ENCODE measurements at regions not wholly inside any gene's neighbourhood (a gene's known extent, or its start where the extent isn't known, plus 50 kb on each side); places are given as distances from the start of the nearest gene placed in this dataset.
"Not testable (repeated sequence)": the region's sequence is repeated elsewhere in the genome, so short reads cannot be mapped to it uniquely, and the experiment has no call there.

- no peak for DNase-seq (ENCODE audit: low read depth)
Observed at GRCh38 chr5:17828681-17829080, 194.4 kb downstream of the TAF11L14 start.

GRCh38 chr5:17829456-17829855 lies 195.2 kb downstream of the TAF11L14 start:
- no peak for DNase-seq (ENCODE audit: low read depth)

GRCh38 chr5:17831279-17831678 lies 197.0 kb downstream of the TAF11L14 start:
- no peak for DNase-seq (ENCODE audit: low read depth)

GRCh38 chr5:17832949-17833745 lies 198.9 kb downstream of the TAF11L14 start:
- DNase-seq (ENCODE audit: low read depth): no peak

GRCh38 chr5:17837757-17838156 lies 203.5 kb downstream of the TAF11L14 start:
- DNase-seq (ENCODE audit: low read depth): no peak

- DNase-seq (ENCODE audit: low read depth): no peak
Observed at GRCh38 chr5:17838469-17838868, 204.2 kb downstream of the TAF11L14 start.

- DNase-seq (ENCODE audit: low read depth): no peak
Observed at GRCh38 chr5:17839848-17840247, 205.6 kb downstream of the TAF11L14 start.

- no peak for DNase-seq (ENCODE audit: low read depth)
Observed at GRCh38 chr5:17846496-17846895, 212.2 kb downstream of the TAF11L14 start.

GRCh38 chr5:17847286-17847685 lies 213.0 kb downstream of the TAF11L14 start:
- no peak for DNase-seq (ENCODE audit: low read depth)

- no peak for DNase-seq (ENCODE audit: low read depth)
Observed at GRCh38 chr5:17852111-17852510, 217.9 kb downstream of the TAF11L14 start.

GRCh38 chr5:17852740-17853139 lies 218.5 kb downstream of the TAF11L14 start:
- DNase-seq (ENCODE audit: low read depth): no peak

- no peak for DNase-seq (ENCODE audit: low read depth)
Observed at GRCh38 chr5:17854901-17855300, 220.6 kb downstream of the TAF11L14 start.

- no peak for DNase-seq (ENCODE audit: low read depth)
Observed at GRCh38 chr5:17860660-17861315, 226.5 kb downstream of the TAF11L14 start.

GRCh38 chr5:17864903-17865302 lies 230.6 kb downstream of the TAF11L14 start:
- DNase-seq (ENCODE audit: low read depth): not testable (repeated sequence)

- not testable (repeated sequence) for DNase-seq (ENCODE audit: low read depth)
Observed at GRCh38 chr5:17865966-17866365, 231.7 kb downstream of the TAF11L14 start.

- DNase-seq (ENCODE audit: low read depth): no peak
Observed at GRCh38 chr5:17872204-17872603, 237.9 kb downstream of the TAF11L14 start.

GRCh38 chr5:17878541-17878940 lies 244.3 kb downstream of the TAF11L14 start:
- no peak for DNase-seq (ENCODE audit: low read depth)

- DNase-seq (ENCODE audit: low read depth): no peak
Observed at GRCh38 chr5:17879276-17879675, 245.0 kb downstream of the TAF11L14 start.

GRCh38 chr5:17880869-17881268 lies 246.6 kb downstream of the TAF11L14 start:
- DNase-seq (ENCODE audit: low read depth): no peak

GRCh38 chr5:17882760-17883488 lies 248.7 kb downstream of the TAF11L14 start:
- DNase-seq (ENCODE audit: low read depth): no peak

- no peak for DNase-seq (ENCODE audit: low read depth)
Observed at GRCh38 chr5:17888155-17888554, 253.9 kb downstream of the TAF11L14 start.

GRCh38 chr5:17890501-17890900 lies 256.2 kb downstream of the TAF11L14 start:
- DNase-seq (ENCODE audit: low read depth): no peak

- DNase-seq (ENCODE audit: low read depth): no peak
Observed at GRCh38 chr5:17891881-17892280, 257.6 kb downstream of the TAF11L14 start.

Data from stimulated activated CD8-positive, alpha-beta memory T cell treated with anti-CD3 and anti-CD28 coated beads, Interleukin-12 subunit alpha, Interleukin-12 subunit beta, amount 100 ng/mL, for 1 hour (primary cell).